HG02759 (cell line): ENCODE measurements at regions not wholly inside any gene's neighbourhood (a gene's known extent, or its start where the extent isn't known, plus 50 kb on each side); places are given as distances from the start of the nearest gene placed in this dataset.

Experiments
- ATAC-seq: cut with Tn5 transposase; IDR thresholded peaks from one replicate; pipeline ENCODE4 v1.9.1; 2021; ENCODE audit warnings: mild to moderate bottlenecking, moderate library complexity; ENCODE audit not compliant: unreplicated experiment

- no peak for ATAC-seq
Observed at GRCh38 chr14:98688446-98688845, 583.6 kb downstream of the BCL11B start.

- no peak for ATAC-seq
Observed at GRCh38 chr14:98689951-98690350, 582.0 kb downstream of the BCL11B start.

DNA sequence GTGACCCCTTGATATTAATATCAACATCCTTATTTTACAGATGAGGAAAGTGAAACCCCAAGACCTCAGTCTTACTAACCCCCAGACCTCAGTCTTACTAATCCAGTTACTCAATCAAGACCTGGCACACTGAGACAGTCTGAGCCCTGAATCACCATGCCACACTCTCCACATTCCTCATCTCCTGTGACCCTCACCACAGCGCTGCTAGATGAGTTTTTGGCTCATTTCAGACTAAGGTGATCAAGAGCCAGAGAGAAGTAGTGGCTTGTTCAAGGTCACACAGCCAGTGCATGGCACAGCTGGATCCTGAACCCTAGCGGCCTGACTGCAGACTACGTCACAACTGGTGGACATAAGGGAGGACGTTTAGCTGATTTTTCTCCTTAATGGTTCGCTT lies 579.2 kb downstream of the BCL11B start:
- ATAC-seq: no peak

DNA sequence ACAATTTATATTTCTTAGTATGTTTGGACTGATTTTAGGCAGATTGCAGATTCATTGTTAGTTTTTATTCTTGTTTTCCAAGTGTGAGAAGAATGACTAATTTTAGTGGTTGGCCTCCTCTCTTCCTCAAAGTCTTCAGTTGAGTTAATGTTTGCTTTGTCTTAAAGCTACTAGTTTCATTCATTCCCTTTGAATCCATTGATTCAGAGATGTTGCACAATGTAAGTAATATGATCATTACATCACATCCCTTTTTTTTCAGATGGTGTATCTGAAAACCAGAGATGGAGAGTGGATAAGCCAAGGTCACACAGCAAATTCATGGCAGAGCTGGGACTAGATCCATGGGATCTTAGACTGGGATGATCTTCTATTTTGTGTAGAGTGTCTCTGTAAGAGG lies 577.5 kb downstream of the BCL11B start:
- no peak for ATAC-seq

GRCh38 chr14:98695809-98696208 lies 576.2 kb downstream of the BCL11B start:
- no peak for ATAC-seq

- ATAC-seq: no peak
Observed at GRCh38 chr14:98698341-98698740, 573.7 kb downstream of the BCL11B start.

DNA sequence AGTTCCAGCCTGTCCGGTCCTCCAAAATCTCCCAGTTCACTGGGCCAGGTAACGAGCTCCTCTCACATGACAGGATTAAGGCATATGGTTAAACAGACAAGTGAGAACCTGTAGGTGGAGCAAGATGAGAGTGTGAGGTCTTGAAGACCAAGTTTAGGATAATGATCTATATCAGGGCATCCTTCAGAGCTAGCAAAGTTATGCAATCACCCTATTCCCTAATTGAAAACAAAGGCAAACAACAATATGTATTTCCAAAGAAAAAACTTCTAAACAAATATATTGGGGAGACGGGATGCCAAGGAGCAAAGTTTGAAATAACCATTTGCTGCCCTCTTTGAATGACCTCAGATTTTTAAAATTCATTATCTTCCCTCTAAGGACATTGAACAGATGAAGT lies 571.2 kb downstream of the BCL11B start:
- ATAC-seq: no peak

GRCh38 chr14:98701377-98701776 lies 570.6 kb downstream of the BCL11B start:
- no peak for ATAC-seq

- ATAC-seq: no peak
Observed at GRCh38 chr14:98704441-98704840, 567.6 kb downstream of the BCL11B start.

- no peak for ATAC-seq
Observed at GRCh38 chr14:98705871-98706300, 566.1 kb downstream of the BCL11B start.

DNA sequence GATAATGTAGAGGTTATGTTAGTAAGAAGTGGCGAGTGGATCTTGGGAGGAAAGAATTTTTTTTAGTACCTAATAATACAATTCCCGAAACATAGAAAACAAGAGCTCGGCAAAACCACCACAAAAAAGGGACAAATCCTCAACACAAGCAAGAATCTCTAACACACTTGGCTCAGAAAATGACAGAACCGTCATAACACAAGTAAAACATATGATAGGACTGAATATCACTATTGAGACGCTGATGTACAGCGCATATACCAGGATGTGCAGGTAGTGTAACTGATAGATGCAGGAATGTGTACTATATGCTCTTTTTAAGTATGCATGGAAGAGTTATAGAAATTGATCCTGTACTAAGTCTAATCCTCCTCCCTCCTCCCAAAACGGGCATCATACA lies 564.5 kb downstream of the BCL11B start:
- ATAC-seq: no peak

- ATAC-seq: no peak
Observed at GRCh38 chr14:98708555-98708954, 563.4 kb downstream of the BCL11B start.

DNA sequence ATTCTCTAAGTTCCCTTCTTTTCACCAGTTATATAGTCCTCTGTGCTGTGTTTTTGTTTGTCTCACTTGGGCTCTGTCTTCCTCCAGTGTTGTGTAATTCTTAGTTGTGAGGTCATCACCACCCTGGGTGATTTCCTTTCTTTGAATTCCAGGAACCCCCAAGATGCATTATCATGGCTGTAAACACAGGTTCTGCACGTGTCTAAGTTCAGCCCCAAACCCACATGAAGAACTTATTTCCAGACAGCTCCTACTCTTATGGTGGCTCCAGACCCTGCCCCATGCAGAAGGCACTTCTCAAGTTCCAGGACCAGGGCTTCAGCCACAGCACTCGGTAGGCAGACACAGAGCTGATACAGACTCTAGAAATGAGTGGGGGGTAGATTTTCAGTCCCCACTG lies 560.5 kb downstream of the BCL11B start:
- no peak for ATAC-seq

DNA sequence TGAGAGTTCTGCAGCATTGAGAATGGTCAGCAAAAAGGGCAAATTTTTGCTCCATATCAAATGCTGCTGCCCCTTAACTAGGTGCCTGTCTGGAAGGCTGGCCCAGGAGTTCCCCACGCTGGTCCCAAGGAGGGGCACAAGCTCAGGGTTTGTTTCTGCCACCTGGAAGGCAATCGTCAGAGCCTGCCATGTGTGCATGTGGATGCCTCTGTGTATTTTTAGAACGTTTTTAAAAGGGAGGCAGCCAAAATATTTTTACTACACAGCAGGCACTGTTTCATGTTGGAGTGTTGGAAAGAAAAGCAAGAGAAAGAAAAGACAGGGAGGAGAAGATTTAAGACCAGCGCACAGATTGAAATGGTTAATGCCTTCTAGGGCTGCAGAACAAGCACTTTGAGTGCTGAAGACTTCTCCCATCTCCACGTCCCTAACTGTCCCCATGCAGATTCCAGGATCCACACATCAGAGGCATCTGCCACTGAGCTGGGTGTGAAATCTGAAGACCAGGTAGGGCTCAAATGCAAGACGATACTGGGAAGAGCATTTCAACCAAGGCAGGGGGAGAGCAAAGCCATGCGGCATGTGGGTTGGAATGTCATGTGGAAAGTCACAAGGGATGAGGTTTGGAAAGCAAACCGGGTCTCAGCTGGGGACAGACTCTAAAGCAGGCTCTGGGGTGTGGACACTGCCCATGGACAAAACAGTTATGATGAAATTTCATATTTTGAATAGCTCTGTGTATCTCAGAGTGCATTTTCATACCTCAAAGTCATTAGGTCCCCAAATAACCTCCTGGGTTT lies 557.2 kb downstream of the BCL11B start:
- ATAC-seq: no peak

GRCh38 chr14:98716133-98716532 lies 555.9 kb downstream of the BCL11B start:
- no peak for ATAC-seq

DNA sequence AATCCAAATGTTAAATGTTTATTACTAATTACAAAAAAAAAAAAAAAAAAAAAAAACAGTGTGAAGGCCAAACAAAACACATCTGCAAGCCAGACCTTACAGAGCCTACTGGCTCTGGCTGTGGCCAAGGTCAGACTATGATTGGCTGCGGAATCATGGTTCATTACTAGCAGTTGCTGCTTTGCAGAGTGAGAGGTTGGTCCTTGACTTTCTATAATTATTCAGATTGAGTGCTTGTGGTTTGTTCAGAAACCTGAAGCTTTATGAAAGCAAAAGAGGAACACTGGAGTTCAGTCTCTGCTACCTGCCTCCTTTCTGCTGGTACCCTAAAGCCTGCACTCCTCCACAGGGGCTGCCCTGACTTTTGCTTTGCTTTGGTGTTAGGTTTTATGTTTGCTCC lies 550.9 kb downstream of the BCL11B start:
- no peak for ATAC-seq

DNA sequence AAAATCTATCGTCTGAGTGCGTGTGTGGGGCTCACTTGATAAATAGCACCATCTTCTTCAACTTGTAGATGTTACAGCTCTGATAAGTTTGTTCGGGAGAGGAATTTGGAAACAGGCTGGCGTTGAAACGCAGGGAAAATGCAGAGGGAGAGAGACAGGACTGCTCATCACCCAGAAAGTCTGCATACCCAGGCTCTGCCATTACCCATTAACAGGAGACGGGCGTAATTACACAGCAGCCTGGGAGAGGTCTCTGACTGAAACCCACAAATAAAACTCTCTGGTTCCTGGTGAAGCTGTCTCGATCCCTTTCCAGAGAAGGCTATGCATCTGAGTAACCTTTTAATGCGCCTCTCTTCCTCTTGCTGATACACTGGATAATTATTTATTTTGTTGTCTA lies 547.3 kb downstream of the BCL11B start:
- no peak for ATAC-seq

- no peak for ATAC-seq
Observed at GRCh38 chr14:98725191-98725590, 546.8 kb downstream of the BCL11B start.

- no peak for ATAC-seq
Observed at GRCh38 chr14:98725676-98726075, 546.3 kb downstream of the BCL11B start.

- no peak for ATAC-seq
Observed at GRCh38 chr14:98726585-98727405, 545.2 kb downstream of the BCL11B start.

DNA sequence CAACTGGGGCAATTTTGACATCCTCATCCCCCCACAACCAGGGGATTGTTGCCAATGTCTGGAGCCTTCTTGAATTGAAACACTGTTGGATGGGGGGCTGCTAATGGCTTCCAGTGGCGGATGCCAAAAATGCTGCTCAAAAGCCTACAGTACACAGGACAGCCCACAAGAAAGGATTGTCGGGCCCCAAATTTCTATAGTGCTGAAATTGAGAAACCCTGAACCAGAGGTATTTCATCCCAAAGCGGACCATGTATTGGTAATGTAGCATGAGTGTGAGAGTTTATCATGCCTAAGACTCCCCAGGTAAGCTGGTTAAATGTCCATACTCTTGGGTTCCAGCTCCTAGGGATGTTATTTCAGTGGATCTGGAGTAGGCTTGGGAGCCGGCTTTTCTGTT lies 544.0 kb downstream of the BCL11B start:
- no peak for ATAC-seq

GRCh38 chr14:98728836-98729235 lies 543.2 kb downstream of the BCL11B start:
- ATAC-seq: no peak
